Muscle of leg (tissue), 3 donors: ENCODE measurements at regions not wholly inside any gene's neighbourhood (a gene's known extent, or its start where the extent isn't known, plus 50 kb on each side); places are given as distances from the start of the nearest gene placed in this dataset.
A peak's percentile ranks its signal among the peaks of the same experiment; 100 is the strongest.

ENCODE experiments used
- DNase-seq: peaks from one replicate; pipeline ENCODE4 v3.0.0; 2013
- H3K27ac ChIP-seq: one replicate; pipeline ENCODE4 v1.5.1; 2013; ENCODE audit warnings: mild to moderate bottlenecking, low read length, control low read depth
- H3K27me3 ChIP-seq: one replicate; pipeline ENCODE4 v1.6.1; 2013; ENCODE audit warnings: low read length; ENCODE audit not compliant: control insufficient read depth, insufficient read depth
- H3K36me3 ChIP-seq: one replicate; pipeline ENCODE4 v1.6.1; 2013; ENCODE audit warnings: low read length; ENCODE audit not compliant: control insufficient read depth, insufficient read depth
- H3K4me1 ChIP-seq: one replicate; pipeline ENCODE4 v1.6.1; 2013; ENCODE audit warnings: low read length; ENCODE audit not compliant: control insufficient read depth, insufficient read depth
- H3K4me3 ChIP-seq: one replicate; pipeline ENCODE4 v1.5.1; 2013; ENCODE audit warnings: low read length, control low read depth
- H3K9me3 ChIP-seq: replicated peaks from 2 replicates; pipeline ENCODE4 v1.6.1; 2013; ENCODE audit warnings: low read depth, low read length; ENCODE audit not compliant: control insufficient read depth
- WGBS: methylation state at CpG from one replicate; pipeline ENCODE4 v1.1.5; 2013; ENCODE audit warnings: missing lambda C conversion rate; ENCODE audit not compliant: insufficient coverage; 5-methylcytosine and 5-hydroxymethylcytosine counted together

GRCh38 chr12:87329076-87329863 is 699.9 kb downstream of the C12orf50 start:
- H3K36me3 ChIP-seq, result no peaks in the 10 kb centered on the region
- H3K27me3 ChIP-seq, result no peaks in the 10 kb centered on the region
- no CpG with 5 or more reads among the region's 2 CpGs for WGBS
- no peaks in the 10 kb centered on the region for H3K4me1 ChIP-seq
- no peak for DNase-seq
- no peaks in the 10 kb centered on the region for H3K9me3 ChIP-seq
- H3K27ac ChIP-seq, result no peak overlapping the region
- no peak overlapping the region for H3K4me3 ChIP-seq

GRCh38 chr12:87323369-87323768 is 705.8 kb downstream of the C12orf50 start:
- Histone ChIP-seq H3K4me1 (no peaks in the 10 kb centered on the region), H3K4me3 (no peak overlapping the region), H3K36me3 (no peaks in the 10 kb centered on the region), H3K27me3 (no peaks in the 10 kb centered on the region), H3K9me3 (no peaks in the 10 kb centered on the region), H3K27ac (no peak overlapping the region)
- DNase-seq, result peak; percentile 53
- WGBS, result no CpG with 5 or more reads among the region's 1 CpG

- H3K27me3 ChIP-seq, result no peaks in the 10 kb centered on the region
- no peak overlapping the region for H3K4me3 ChIP-seq
- no peaks in the 10 kb centered on the region for H3K36me3 ChIP-seq
- DNase-seq, result no peak
- no peaks in the 10 kb centered on the region for H3K4me1 ChIP-seq
- H3K9me3 ChIP-seq, result no peaks in the 10 kb centered on the region
- H3K27ac ChIP-seq, result no peak overlapping the region
Observed at GRCh38 chr12:87320724-87321123, 708.5 kb downstream of the C12orf50 start.

GRCh38 chr12:87317302-87317701 is 711.9 kb downstream of the C12orf50 start:
- no CpG with 5 or more reads among the region's 4 CpGs for WGBS
- Histone ChIP-seq H3K4me1 (no peaks in the 10 kb centered on the region), H3K27ac (no peak overlapping the region), H3K4me3 (no peak overlapping the region), H3K27me3 (no peaks in the 10 kb centered on the region), H3K36me3 (no peaks in the 10 kb centered on the region), H3K9me3 (no peaks in the 10 kb centered on the region)
- DNase-seq, result no peak

GRCh38 chr12:87311206-87311605 is 718.0 kb downstream of the C12orf50 start:
- Histone ChIP-seq H3K4me3 (no peak overlapping the region), H3K9me3 (no peaks in the 10 kb centered on the region), H3K36me3 (no peaks in the 10 kb centered on the region), H3K4me1 (no peaks in the 10 kb centered on the region), H3K27ac (no peak overlapping the region), H3K27me3 (no peaks in the 10 kb centered on the region)
- no CpG with 5 or more reads among the region's 1 CpG for WGBS
- DNase-seq, result peak; percentile 61

- H3K4me1 ChIP-seq, result no peaks in the 10 kb centered on the region
- H3K4me3 ChIP-seq, result no peak overlapping the region
- DNase-seq, result peak; percentile 41
- no peaks in the 10 kb centered on the region for H3K9me3 ChIP-seq
- H3K27me3 ChIP-seq, result no peaks in the 10 kb centered on the region
- no CpG with 5 or more reads among the region's 1 CpG for WGBS
- H3K27ac ChIP-seq, result no peak overlapping the region
- H3K36me3 ChIP-seq, result no peaks in the 10 kb centered on the region
Observed at GRCh38 chr12:87310126-87310525, 719.1 kb downstream of the C12orf50 start.

- Histone ChIP-seq H3K27ac (no peak overlapping the region), H3K4me3 (no peak overlapping the region), H3K9me3 (no peaks in the 10 kb centered on the region), H3K4me1 (no peaks in the 10 kb centered on the region), H3K27me3 (no peaks in the 10 kb centered on the region), H3K36me3 (no peaks in the 10 kb centered on the region)
- peak; percentile 11 for DNase-seq
Observed at GRCh38 chr12:87305481-87305880, 723.7 kb downstream of the C12orf50 start.

GRCh38 chr12:87304406-87304805 is 724.8 kb downstream of the C12orf50 start:
- no peak overlapping the region for H3K27ac ChIP-seq
- no peaks in the 10 kb centered on the region for H3K9me3 ChIP-seq
- no peak for DNase-seq
- H3K36me3 ChIP-seq, result no peaks in the 10 kb centered on the region
- no peaks in the 10 kb centered on the region for H3K4me1 ChIP-seq
- H3K4me3 ChIP-seq, result no peak overlapping the region
- no peaks in the 10 kb centered on the region for H3K27me3 ChIP-seq
- 69% methylated on average over 2 of the region's 2 CpGs for WGBS

- H3K4me3 ChIP-seq, result no peak overlapping the region
- no peaks in the 10 kb centered on the region for H3K36me3 ChIP-seq
- H3K4me1 ChIP-seq, result no peaks in the 10 kb centered on the region
- DNase-seq, result no peak
- no peak overlapping the region for H3K27ac ChIP-seq
- H3K27me3 ChIP-seq, result no peaks in the 10 kb centered on the region
- H3K9me3 ChIP-seq, result no peaks in the 10 kb centered on the region
- WGBS, result no CpG with 5 or more reads among the region's 1 CpG
Observed at GRCh38 chr12:87303396-87304012, 725.7 kb downstream of the C12orf50 start.

- H3K27ac ChIP-seq, result no peak overlapping the region
- WGBS, result 89% methylated on average over 4 of the region's 5 CpGs
- H3K27me3 ChIP-seq, result no peaks in the 10 kb centered on the region
Observed at GRCh38 chr12:87302126-87302745, 727.0 kb downstream of the C12orf50 start.

More at GRCh38 chr12:87302126-87302745, 727.0 kb downstream of the C12orf50 start:
- DNase-seq, result no peak
- no peaks in the 10 kb centered on the region for H3K4me1 ChIP-seq
- no peaks in the 10 kb centered on the region for H3K36me3 ChIP-seq
- no peaks in the 10 kb centered on the region for H3K9me3 ChIP-seq
- no peak overlapping the region for H3K4me3 ChIP-seq
